H9 (cell line): ENCODE measurements at regions not wholly inside any gene's neighbourhood (a gene's known extent, or its start where the extent isn't known, plus 50 kb on each side); places are given as distances from the start of the nearest gene placed in this dataset.

Experiments used
- DNase-seq: peaks from one replicate; pipeline ENCODE4 v3.0.0-alpha.2; 2017
- H2AFZ ChIP-seq: one replicate; pipeline ENCODE4 v1.6.1; 2013; ENCODE audit warnings: mild to moderate bottlenecking, low read length, control low read depth, moderate library complexity
- H2AK5ac ChIP-seq: 2 replicates; pipeline ENCODE4 v1.6.1; 2013; ENCODE audit warnings: low read length, control low read depth, mixed read lengths; ENCODE audit not compliant: insufficient read length
- H2BK120ac ChIP-seq: one replicate; pipeline ENCODE4 v1.6.1; 2013; ENCODE audit warnings: low read depth, mild to moderate bottlenecking, low read length, control low read depth, inconsistent platforms; ENCODE audit not compliant: poor library complexity, severe bottlenecking
- H2BK12ac ChIP-seq: 2 replicates; pipeline ENCODE4 v1.6.1; 2013; ENCODE audit warnings: low read length, control low read depth, mixed read lengths, low read depth; ENCODE audit not compliant: insufficient read length
- H2BK15ac ChIP-seq: 2 replicates; pipeline ENCODE4 v1.6.1; 2013; ENCODE audit warnings: low read depth, low read length, control low read depth
- H2BK20ac ChIP-seq: one replicate; pipeline ENCODE4 v1.6.1; 2013; ENCODE audit warnings: low read depth, mild to moderate bottlenecking, low read length, control low read depth, inconsistent platforms; ENCODE audit not compliant: poor library complexity, severe bottlenecking
- H2BK5ac ChIP-seq: 2 replicates; pipeline ENCODE4 v1.6.1; 2013; ENCODE audit warnings: low read length, control low read depth, mixed read lengths; ENCODE audit not compliant: insufficient read length
- H3K14ac ChIP-seq: 2 replicates; pipeline ENCODE4 v1.6.1; 2013; ENCODE audit warnings: low read length, control low read depth; ENCODE audit not compliant: insufficient read depth
- H3K18ac ChIP-seq: 2 replicates; pipeline ENCODE4 v1.6.1; 2013; ENCODE audit warnings: low read depth, mild to moderate bottlenecking, mixed read lengths, low read length, control low read depth; ENCODE audit not compliant: insufficient read length
- H3K23ac ChIP-seq: 2 replicates; pipeline ENCODE4 v1.6.1; 2013; ENCODE audit warnings: low read length, control low read depth, mixed read lengths, low read depth; ENCODE audit not compliant: insufficient read length
- H3K23me2 ChIP-seq: 2 replicates; pipeline ENCODE4 v1.6.1; 2013; ENCODE audit warnings: low read depth, mild to moderate bottlenecking, mixed read lengths, low read length, control low read depth; ENCODE audit not compliant: insufficient read length, poor library complexity, severe bottlenecking
- H3K27ac ChIP-seq: 2 replicates; pipeline ENCODE4 v1.5.1; 2013; ENCODE audit warnings: low read length, control low read depth, mixed read lengths, low read depth; ENCODE audit not compliant: insufficient read length
- H3K27me3 ChIP-seq: 2 replicates; pipeline ENCODE4 v1.6.1; 2013; ENCODE audit warnings: low read length, control low read depth, inconsistent platforms; ENCODE audit not compliant: insufficient read depth
- H3K4ac ChIP-seq: 2 replicates; pipeline ENCODE4 v1.6.1; 2013; ENCODE audit warnings: low read depth, mild to moderate bottlenecking, control low read depth, inconsistent platforms, low read length, moderate library complexity
- H3K4me1 ChIP-seq: 2 replicates; pipeline ENCODE4 v1.6.1; 2013; ENCODE audit warnings: low read length, control low read depth, inconsistent platforms; ENCODE audit not compliant: insufficient read depth
- H3K4me2 ChIP-seq: 2 replicates; pipeline ENCODE4 v1.6.1; 2013; ENCODE audit warnings: low read length, control low read depth, mixed read lengths; ENCODE audit not compliant: insufficient read length, insufficient read depth
- H3K56ac ChIP-seq: 2 replicates; pipeline ENCODE4 v1.6.1; 2013; ENCODE audit warnings: low read depth, mild to moderate bottlenecking, mixed read lengths, low read length, control low read depth; ENCODE audit not compliant: insufficient read length
- H3K79me1 ChIP-seq: 2 replicates; pipeline ENCODE4 v1.6.1; 2013; ENCODE audit warnings: low read depth, mild to moderate bottlenecking, moderate library complexity, low read length, control low read depth, inconsistent platforms; ENCODE audit not compliant: insufficient read depth, poor library complexity, severe bottlenecking
- H3K79me2 ChIP-seq: 2 replicates; pipeline ENCODE4 v1.6.1; 2013; ENCODE audit warnings: low read length, control low read depth, inconsistent platforms; ENCODE audit not compliant: insufficient read depth
- H3K9ac ChIP-seq: 2 replicates; pipeline ENCODE4 v1.6.1; 2013; ENCODE audit warnings: low read length, control low read depth, mixed read lengths; ENCODE audit not compliant: insufficient read length; ENCODE audit errors: extremely low read depth
- H3K9me3 ChIP-seq: one replicate; pipeline ENCODE4 v1.6.1; 2013; ENCODE audit warnings: low read depth, low read length, inconsistent platforms; ENCODE audit not compliant: control insufficient read depth
- H3T11ph ChIP-seq: one replicate; pipeline ENCODE4 v1.6.1; 2013; ENCODE audit warnings: mild to moderate bottlenecking, low read length, control low read depth, inconsistent platforms
- H4K20me1 ChIP-seq: one replicate; pipeline ENCODE4 v1.6.1; 2013; ENCODE audit not compliant: control insufficient read depth, insufficient read length, insufficient read depth
- H4K5ac ChIP-seq: 2 replicates; pipeline ENCODE4 v1.6.1; 2013; ENCODE audit warnings: low read depth, mild to moderate bottlenecking, mixed read lengths, low read length, control low read depth; ENCODE audit not compliant: insufficient read length
- H4K8ac ChIP-seq: replicated peaks from 2 replicates; pipeline ENCODE4 v1.6.1; 2013; ENCODE audit warnings: low read length, control low read depth, mixed read lengths, low read depth; ENCODE audit not compliant: insufficient read length
- H4K91ac ChIP-seq: 2 replicates; pipeline ENCODE4 v1.6.1; 2013; ENCODE audit warnings: low read depth, mild to moderate bottlenecking, moderate library complexity, mixed read lengths, low read length, control low read depth; ENCODE audit not compliant: insufficient read length
- H3K27ac Mint-ChIP-seq, 3 experiments: 2 replicates in 2 of 3; 3 replicates in 1 of 3; pipeline ENCODE4 v1.8.0; 2020 to 2021; ENCODE audit warnings: mixed read lengths in 3 of 3, mild to moderate bottlenecking in 1 of 3, moderate library complexity in 1 of 3
- H3K27me3 Mint-ChIP-seq: 2 replicates; pipeline ENCODE4 v1.8.0; 2021; ENCODE audit warnings: low read depth, mild to moderate bottlenecking, moderate library complexity, mixed read lengths
- H3K36me3 Mint-ChIP-seq, 3 experiments: 2 replicates in 2 of 3; 3 replicates in 1 of 3; pipeline ENCODE4 v1.8.0; 2020 to 2021; ENCODE audit warnings: low read depth in 3 of 3, mixed read lengths in 3 of 3; ENCODE audit not compliant: insufficient read depth in 1 of 3
- H3K4me1 Mint-ChIP-seq, 2 experiments: 2 replicates each; pipeline ENCODE4 v1.8.0; 2020; ENCODE audit warnings: mixed read lengths in 2 of 2
- H3K4me3 Mint-ChIP-seq, 2 experiments: 2 replicates in 1 of 2; 3 replicates in 1 of 2; pipeline ENCODE4 v1.8.0; 2020 to 2021; ENCODE audit warnings: mild to moderate bottlenecking in 2 of 2, mixed read lengths in 2 of 2, moderate library complexity in 1 of 2
- H3K9me3 Mint-ChIP-seq, 2 experiments: 2 replicates in 1 of 2; 3 replicates in 1 of 2; pipeline ENCODE4 v1.8.0; 2020; ENCODE audit warnings: mild to moderate bottlenecking in 2 of 2, mixed read lengths in 2 of 2, moderate library complexity in 1 of 2
- CTCF ChIP-seq: fragments of 200-600 bp; sonication (generic); conservative IDR thresholded peaks from 3 replicates; pipeline ENCODE4 v1.8.0; 2021; ENCODE audit warnings: antibody characterized with exemption, mild to moderate bottlenecking
- WGBS: extraction: QIAGEN DNeasy Blood & Tissue Kit; methylation state at CpG from one replicate; pipeline ENCODE4 v1.1.7; 2013; ENCODE audit warnings: missing lambda C conversion rate, low lambda C conversion rate, mixed read lengths; ENCODE audit not compliant: insufficient read length; ENCODE audit errors: extremely low coverage; 5-methylcytosine and 5-hydroxymethylcytosine counted together

GRCh38 chr4:137905930-137906329, 336.2 kb downstream of the SLC7A11 start:
- Histone ChIP-seq H3T11ph (no peak overlapping the region), H2BK5ac (no peak overlapping the region), H3K9ac (no peak overlapping the region), H3K9me3 (no peaks in the 10 kb centered on the region), H3K23ac (no peak overlapping the region), H2BK120ac (no peak overlapping the region), H4K8ac (no peak overlapping the region), H3K27me3 (no peaks in the 10 kb centered on the region), H3K27ac (no peak overlapping the region), H4K91ac (no peak overlapping the region), H3K79me1 (no peaks in the 10 kb centered on the region), H3K56ac (no peak overlapping the region), H2AK5ac (no peak overlapping the region), H3K4ac (no peak overlapping the region), H4K5ac (no peak overlapping the region), H3K14ac (no peak overlapping the region), H2BK15ac (no peak overlapping the region), H2BK20ac (no peak overlapping the region), H3K79me2 (no peaks in the 10 kb centered on the region), H3K4me1 (peaks cover 4% of the 10 kb centered on the region; the same call in 1 of the 2 replicates), H3K18ac (no peak overlapping the region), H4K20me1 (no peaks in the 10 kb centered on the region), H3K4me2 (no peak overlapping the region), H2AFZ (no peak overlapping the region), H2BK12ac (no peak overlapping the region), H3K23me2 (peaks cover 4% of the 10 kb centered on the region)
- Mint-ChIP-seq H3K27ac (no peak overlapping the region), H3K27me3 (no peaks in the 10 kb centered on the region), H3K36me3 (no peaks in the 10 kb centered on the region), H3K4me1 (peaks cover 15 to 17% of the 10 kb centered on the region in 2 experiments), H3K4me3 (no peak overlapping the region), H3K9me3 (no peaks in the 10 kb centered on the region; a peak in 1 of 5 replicates)
- DNase-seq: no peak
- no CpG with 5 or more reads among the region's 4 CpGs for WGBS
- TF ChIP-seq CTCF: no peak
